ENCODE measurements at regions not wholly inside any gene's neighbourhood (a gene's known extent, or its start where the extent isn't known, plus 50 kb on each side); places are given as distances from the start of the nearest gene placed in this dataset.

DNA sequence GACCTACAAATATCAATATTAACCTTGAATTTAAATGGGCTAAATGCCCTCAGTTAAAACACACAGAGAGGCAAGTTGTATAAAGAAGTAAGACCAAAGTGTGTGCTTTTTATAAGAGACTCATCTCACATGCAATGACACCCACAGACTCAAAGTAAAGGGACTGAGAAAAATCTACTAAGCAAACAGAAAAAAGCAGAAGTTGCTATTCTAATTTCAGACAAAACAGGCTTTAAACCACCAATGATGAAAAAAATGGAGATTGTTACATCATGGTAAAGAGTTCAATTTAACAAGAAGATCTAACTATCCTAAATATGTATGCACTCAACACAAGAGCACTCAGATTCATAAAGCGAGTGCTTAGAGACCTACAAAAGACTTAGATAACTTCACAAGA, 741.9 kb upstream of the MARCKS start:
- no peak overlapping the region for H3K4me3 Mint-ChIP-seq
- no peaks in the 10 kb centered on the region for H3K4me1 Mint-ChIP-seq (ENCODE audit: low read depth)
- H3K36me3 Mint-ChIP-seq (ENCODE audit: low read depth) = no peaks in the 10 kb centered on the region
- H3K27me3 Mint-ChIP-seq (ENCODE audit: low read depth) = no peaks in the 10 kb centered on the region
- peaks cover 17% of the 10 kb centered on the region for H3K9me3 Mint-ChIP-seq
- H3K27ac Mint-ChIP-seq = no peak overlapping the region

DNA sequence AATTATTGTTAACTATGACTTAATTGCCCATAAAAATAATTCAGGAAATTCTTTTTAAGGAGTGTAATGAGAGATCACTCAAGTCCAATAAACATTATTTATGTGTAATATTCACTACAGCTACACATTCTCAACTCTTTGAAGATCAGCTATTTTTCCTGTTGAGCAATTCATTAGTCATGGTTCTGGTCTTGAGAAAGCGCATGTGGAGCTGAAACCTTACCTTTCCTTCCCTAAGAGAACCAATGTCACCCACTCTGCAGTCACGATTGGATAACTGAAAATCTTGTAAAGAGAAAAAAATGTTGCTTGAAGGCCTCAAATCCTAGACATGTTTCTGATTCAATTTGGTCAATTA, 736.9 kb upstream of the MARCKS start:
- Mint-ChIP-seq H3K9me3 (peaks cover 3% of the 10 kb centered on the region), H3K27me3 (ENCODE audit: low read depth) (no peaks in the 10 kb centered on the region), H3K36me3 (ENCODE audit: low read depth) (no peaks in the 10 kb centered on the region), H3K4me1 (ENCODE audit: low read depth) (no peaks in the 10 kb centered on the region), H3K4me3 (no peak overlapping the region), H3K27ac (no peak overlapping the region)

DNA sequence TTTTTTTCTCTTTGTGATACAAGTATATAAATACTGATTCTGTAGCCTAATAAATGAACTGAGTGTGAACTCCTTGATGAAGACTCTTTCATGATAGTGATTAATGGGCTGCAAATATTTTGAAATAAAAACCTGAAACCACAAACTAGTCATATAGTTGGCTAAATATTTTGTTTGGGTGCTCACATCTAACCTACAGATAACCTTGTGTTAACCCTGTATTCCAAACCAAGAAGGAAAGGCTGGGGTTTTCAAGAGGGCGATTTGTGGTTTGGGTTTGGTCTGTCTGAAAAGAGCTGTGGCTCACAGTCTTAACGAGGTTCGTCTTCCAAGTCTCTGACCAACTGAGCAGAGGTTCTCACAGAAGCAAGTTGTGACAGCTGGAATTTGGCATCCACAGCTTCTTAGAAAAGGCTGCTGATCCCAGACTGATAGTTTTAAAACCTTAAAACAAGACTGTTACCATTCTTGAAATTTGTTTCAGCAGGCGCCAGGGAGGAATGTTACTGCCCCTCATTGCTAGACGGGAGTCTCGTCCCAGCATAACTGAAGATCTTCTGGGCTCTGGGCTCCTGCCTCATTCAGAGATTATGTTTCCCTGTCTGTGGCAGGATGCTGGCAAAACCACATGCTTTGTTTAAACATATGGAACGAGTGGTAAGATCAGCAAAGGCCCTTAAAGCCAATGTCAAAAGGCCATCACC, 736.4 kb upstream of the MARCKS start:
- no peaks in the 10 kb centered on the region for H3K27me3 Mint-ChIP-seq (ENCODE audit: low read depth)
- no peak overlapping the region for H3K4me3 Mint-ChIP-seq
- H3K4me1 Mint-ChIP-seq (ENCODE audit: low read depth) = no peaks in the 10 kb centered on the region
- H3K27ac Mint-ChIP-seq = no peak overlapping the region
- H3K9me3 Mint-ChIP-seq = peaks cover 2% of the 10 kb centered on the region
- no peaks in the 10 kb centered on the region for H3K36me3 Mint-ChIP-seq (ENCODE audit: low read depth)

DNA sequence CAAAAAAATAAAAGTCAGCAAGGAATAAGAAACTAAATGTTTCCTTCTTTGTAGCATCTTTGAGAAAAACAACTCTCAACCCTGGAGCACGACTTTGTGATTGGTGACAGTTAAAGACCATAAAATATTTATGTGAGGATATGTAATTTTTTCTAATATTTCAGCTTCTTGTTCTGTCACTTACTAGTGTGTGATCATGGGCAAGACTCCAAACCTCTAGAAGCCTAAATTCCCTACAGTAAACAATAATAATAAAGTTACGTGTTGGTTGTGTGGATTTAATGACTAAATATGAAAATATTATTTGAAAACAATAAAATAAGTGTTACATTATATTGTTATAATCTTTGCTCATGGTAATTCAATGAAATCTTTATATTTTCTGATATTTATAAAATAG, 735.6 kb upstream of the MARCKS start:
- Mint-ChIP-seq H3K4me3 (no peak overlapping the region), H3K4me1 (ENCODE audit: low read depth) (no peaks in the 10 kb centered on the region), H3K27ac (no peak overlapping the region), H3K9me3 (no peaks in the 10 kb centered on the region), H3K27me3 (ENCODE audit: low read depth) (no peaks in the 10 kb centered on the region), H3K36me3 (ENCODE audit: low read depth) (no peaks in the 10 kb centered on the region)

DNA sequence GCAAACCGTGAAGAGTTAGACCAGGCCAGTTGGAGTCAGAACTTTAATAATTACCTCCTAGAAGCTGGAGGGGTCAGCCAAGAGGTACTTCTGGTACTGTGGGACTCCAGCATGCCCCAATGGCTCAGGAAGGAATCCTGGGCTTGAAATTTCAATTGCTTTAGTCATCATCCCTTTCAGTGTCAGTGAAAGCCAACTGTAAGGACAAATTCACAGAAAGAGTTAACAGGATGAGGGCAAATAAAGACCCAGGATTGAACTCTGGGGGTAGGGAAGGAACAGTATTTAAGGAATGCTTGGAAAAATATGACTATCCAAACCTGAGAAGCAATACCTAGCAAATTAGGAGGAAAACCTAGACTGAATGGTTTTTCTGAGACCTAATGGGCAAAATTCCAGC, 735.1 kb upstream of the MARCKS start:
- H3K4me3 Mint-ChIP-seq = no peak overlapping the region
- H3K36me3 Mint-ChIP-seq (ENCODE audit: low read depth) = no peaks in the 10 kb centered on the region
- H3K27me3 Mint-ChIP-seq (ENCODE audit: low read depth) = no peaks in the 10 kb centered on the region
- no peak overlapping the region for H3K27ac Mint-ChIP-seq
- H3K4me1 Mint-ChIP-seq (ENCODE audit: low read depth) = no peaks in the 10 kb centered on the region
- H3K9me3 Mint-ChIP-seq = no peaks in the 10 kb centered on the region

DNA sequence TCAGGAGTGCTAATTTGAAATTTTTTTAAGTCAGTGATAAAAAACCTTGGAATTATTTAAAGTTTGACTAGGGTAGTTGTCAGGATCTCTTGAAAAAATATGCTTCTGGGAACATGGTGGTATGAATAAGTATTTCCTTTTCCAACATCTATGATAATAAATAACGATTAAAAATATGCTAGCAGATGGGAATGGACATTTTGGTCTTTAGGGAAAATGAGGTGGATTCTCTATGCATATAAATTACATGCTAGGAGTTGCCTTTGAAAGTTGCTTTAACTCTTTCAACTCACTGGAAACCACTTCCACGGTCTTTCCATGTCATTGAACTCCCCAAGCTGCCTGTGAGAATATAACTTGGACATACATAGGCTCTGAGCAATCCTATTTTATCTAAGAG, 731.5 kb upstream of the MARCKS start:
- H3K27me3 Mint-ChIP-seq (ENCODE audit: low read depth) = no peaks in the 10 kb centered on the region
- H3K9me3 Mint-ChIP-seq = no peaks in the 10 kb centered on the region
- no peak overlapping the region for H3K4me3 Mint-ChIP-seq
- H3K36me3 Mint-ChIP-seq (ENCODE audit: low read depth) = no peaks in the 10 kb centered on the region
- H3K27ac Mint-ChIP-seq = no peak overlapping the region
- H3K4me1 Mint-ChIP-seq (ENCODE audit: low read depth) = no peaks in the 10 kb centered on the region

DNA sequence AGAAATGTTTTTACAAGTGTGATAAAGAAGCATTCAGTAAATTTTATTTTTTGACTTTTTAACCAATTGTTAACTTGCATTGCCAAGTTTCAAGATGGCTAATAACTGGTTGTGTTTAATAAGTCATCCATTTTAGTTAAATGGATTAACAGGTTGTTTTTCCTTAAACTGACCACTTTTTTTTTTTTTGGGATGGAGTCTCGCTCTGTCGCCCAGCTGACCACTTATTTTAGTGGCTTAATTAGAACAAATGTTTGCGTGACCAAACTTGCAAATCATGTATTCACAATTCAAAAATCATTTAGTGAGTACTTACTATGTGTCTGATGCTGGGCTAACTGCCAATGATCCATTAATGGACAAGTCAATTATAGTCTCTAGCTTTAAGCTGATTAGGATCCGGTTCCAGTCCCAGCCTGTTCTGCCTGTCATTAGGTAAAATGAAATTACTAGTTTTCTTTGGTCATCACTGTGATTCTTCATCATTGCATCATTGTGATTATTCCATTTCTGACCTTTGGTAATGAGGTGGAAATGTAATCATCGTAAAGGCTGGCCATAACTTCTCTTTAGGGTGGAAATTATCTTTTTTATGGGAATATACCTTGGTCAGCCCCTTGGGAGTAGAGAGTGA, 729.2 kb upstream of the MARCKS start:
- Mint-ChIP-seq H3K9me3 (no peaks in the 10 kb centered on the region), H3K36me3 (ENCODE audit: low read depth) (no peaks in the 10 kb centered on the region), H3K27me3 (ENCODE audit: low read depth) (no peaks in the 10 kb centered on the region), H3K27ac (no peak overlapping the region), H3K4me1 (ENCODE audit: low read depth) (no peaks in the 10 kb centered on the region), H3K4me3 (no peak overlapping the region)

DNA sequence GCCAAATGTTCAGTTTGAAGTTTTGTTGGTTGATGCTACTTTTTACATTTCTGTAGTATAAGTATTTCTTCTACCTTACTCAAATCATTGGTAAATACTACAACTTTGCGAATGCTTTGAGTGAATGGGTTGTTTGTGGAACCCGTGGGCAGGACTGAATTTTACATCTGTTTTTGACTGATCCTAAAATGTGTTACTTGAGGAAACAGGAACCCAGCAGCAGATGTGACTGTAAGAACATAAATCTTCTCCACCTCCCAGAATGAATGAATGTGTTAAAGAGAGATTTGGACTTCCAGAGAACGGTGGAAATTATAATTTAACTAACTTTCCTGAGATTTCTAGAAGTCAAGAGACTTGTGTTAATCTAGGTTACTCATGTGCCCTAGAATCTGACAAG, 728.5 kb upstream of the MARCKS start:
- Mint-ChIP-seq H3K36me3 (ENCODE audit: low read depth) (no peaks in the 10 kb centered on the region), H3K4me1 (ENCODE audit: low read depth) (no peaks in the 10 kb centered on the region), H3K27me3 (ENCODE audit: low read depth) (no peaks in the 10 kb centered on the region), H3K4me3 (no peak overlapping the region), H3K27ac (no peak overlapping the region), H3K9me3 (no peaks in the 10 kb centered on the region)

DNA sequence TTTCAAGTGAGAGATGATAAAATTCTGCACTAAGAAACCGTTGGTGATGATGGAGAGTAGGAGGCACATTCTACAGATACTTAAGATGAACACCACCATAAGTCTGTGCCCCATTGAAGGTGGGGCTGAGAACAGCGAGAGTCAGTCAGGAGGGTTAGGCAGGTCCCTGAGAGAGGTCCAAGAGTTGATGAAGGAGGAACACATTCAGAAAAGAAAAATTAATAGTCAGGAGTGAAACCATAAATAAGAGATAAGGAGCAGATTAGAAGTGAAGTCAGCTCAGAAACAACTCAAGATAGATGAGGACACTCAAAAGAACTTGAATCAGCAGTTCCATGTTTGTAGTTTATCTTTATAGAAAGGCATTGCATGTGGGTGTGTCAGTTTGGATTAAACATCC, 727.2 kb upstream of the MARCKS start:
- Mint-ChIP-seq H3K27me3 (ENCODE audit: low read depth) (no peaks in the 10 kb centered on the region), H3K4me1 (ENCODE audit: low read depth) (no peaks in the 10 kb centered on the region), H3K36me3 (ENCODE audit: low read depth) (no peaks in the 10 kb centered on the region), H3K4me3 (no peak overlapping the region), H3K9me3 (no peaks in the 10 kb centered on the region), H3K27ac (no peak overlapping the region)

DNA sequence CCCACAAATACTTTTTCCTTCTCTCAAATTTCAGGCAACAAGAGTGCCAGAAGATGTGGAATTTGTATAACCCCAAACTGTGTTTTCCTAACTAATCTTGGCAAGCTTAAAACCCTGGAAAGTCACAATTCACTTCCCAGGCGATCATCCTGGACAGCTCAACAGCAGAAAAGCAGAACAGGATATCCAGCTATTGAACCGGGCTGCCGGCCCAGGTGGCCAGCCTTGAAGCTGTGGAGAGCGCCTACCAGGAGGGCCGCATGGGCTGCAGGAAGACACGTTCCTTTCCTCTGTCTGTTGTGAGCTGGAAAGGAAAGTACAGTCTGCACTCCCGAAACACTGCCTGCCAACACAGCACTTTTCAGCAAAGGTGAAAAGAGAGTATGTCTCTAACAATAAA, 719.7 kb upstream of the MARCKS start:
- H3K36me3 Mint-ChIP-seq (ENCODE audit: low read depth) = no peaks in the 10 kb centered on the region
- no peak overlapping the region for H3K27ac Mint-ChIP-seq
- H3K4me1 Mint-ChIP-seq (ENCODE audit: low read depth) = no peaks in the 10 kb centered on the region
- no peak overlapping the region for H3K4me3 Mint-ChIP-seq
- no peaks in the 10 kb centered on the region for H3K27me3 Mint-ChIP-seq (ENCODE audit: low read depth)
- no peaks in the 10 kb centered on the region for H3K9me3 Mint-ChIP-seq

DNA sequence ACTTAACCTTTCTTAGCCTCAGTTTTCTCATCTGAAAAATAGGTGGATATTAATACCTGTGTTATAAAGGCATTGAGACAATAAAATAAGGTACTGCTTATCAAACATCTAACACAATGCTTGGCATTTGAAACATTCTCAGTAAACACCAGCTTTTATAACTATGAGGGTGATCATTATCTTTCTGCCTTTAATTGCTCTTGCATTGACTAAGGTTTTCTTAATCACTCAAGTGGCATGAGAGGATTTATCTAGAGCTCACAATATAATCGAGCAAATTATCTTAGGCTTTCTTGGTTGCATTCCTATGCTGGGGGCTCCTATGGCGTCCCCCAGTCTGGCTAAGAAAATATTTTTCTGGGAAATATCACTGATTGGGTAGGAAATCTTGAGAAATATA, 716.4 kb upstream of the MARCKS start:
- Mint-ChIP-seq H3K27me3 (ENCODE audit: low read depth) (no peaks in the 10 kb centered on the region), H3K36me3 (ENCODE audit: low read depth) (no peaks in the 10 kb centered on the region), H3K4me1 (ENCODE audit: low read depth) (no peaks in the 10 kb centered on the region), H3K27ac (no peak overlapping the region), H3K4me3 (no peak overlapping the region), H3K9me3 (no peaks in the 10 kb centered on the region)

DNA sequence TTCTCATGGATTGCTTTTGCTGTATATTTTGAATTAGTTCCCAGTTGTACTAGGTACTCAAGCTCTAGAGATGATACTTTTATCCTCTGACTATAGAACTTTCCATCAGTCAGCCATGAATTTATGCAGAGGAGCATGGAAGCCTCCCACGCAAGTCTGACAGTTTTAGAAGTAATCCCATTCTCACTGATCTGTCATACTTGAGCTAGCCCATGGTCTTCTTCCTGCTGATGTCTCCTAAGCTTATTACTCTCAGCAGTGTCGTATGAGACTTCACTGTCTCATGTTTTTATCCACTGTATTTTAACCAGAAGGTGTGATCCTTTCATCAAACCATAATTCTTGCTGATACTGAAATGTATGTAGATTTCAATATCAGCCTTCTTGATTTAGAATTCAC, 715.2 kb upstream of the MARCKS start:
- no peak overlapping the region for H3K4me3 Mint-ChIP-seq
- H3K9me3 Mint-ChIP-seq = no peaks in the 10 kb centered on the region
- H3K4me1 Mint-ChIP-seq (ENCODE audit: low read depth) = no peaks in the 10 kb centered on the region
- no peaks in the 10 kb centered on the region for H3K36me3 Mint-ChIP-seq (ENCODE audit: low read depth)
- H3K27ac Mint-ChIP-seq = no peak overlapping the region
- no peaks in the 10 kb centered on the region for H3K27me3 Mint-ChIP-seq (ENCODE audit: low read depth)

DNA sequence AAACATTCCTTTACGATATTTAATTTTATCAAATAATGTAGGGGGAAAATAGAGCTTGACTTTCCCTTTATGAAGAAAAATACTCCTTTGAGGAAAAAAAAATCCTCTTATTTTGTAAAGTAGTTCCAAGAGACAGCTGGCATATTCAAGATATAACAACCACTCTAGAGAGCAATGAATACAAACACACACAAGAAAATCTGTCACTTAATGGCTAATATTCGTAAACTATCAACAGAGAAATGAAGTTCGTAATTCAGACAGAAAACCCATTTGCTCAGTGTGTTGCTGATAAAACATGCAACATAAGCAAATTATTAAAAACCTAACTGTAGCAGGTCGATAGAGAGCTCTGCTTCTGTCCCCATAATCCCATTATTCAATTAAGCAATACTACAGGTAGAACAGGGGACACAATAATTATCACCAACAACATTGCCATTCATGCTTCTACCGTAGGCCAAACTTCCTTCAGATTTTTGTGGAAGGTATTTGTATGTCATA, 714.4 kb upstream of the MARCKS start:
- Mint-ChIP-seq H3K27ac (no peak overlapping the region), H3K4me3 (no peak overlapping the region), H3K9me3 (no peaks in the 10 kb centered on the region), H3K36me3 (ENCODE audit: low read depth) (no peaks in the 10 kb centered on the region), H3K27me3 (ENCODE audit: low read depth) (no peaks in the 10 kb centered on the region), H3K4me1 (ENCODE audit: low read depth) (no peaks in the 10 kb centered on the region)

DNA sequence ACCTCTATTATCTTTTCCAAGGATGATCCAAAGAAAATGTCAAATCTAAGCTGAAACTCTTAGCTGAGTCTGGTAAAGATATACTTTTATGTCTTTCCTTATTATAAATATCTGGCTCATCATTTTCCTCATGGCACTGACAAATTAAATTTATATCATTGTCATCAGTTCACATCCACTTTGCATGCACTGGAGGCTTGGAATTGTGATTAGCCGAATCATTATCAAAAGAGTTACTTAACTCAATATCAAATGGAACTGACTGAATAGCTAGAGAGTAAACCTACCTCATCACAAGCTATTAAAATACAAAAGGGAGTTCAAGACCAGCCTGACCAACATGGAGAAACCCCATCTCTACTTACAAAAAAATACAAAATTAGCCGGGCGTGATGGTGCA, 713.9 kb upstream of the MARCKS start:
- Mint-ChIP-seq H3K27me3 (ENCODE audit: low read depth) (no peaks in the 10 kb centered on the region), H3K4me1 (ENCODE audit: low read depth) (no peaks in the 10 kb centered on the region), H3K27ac (no peak overlapping the region), H3K4me3 (no peak overlapping the region), H3K36me3 (ENCODE audit: low read depth) (no peaks in the 10 kb centered on the region), H3K9me3 (no peaks in the 10 kb centered on the region)

DNA sequence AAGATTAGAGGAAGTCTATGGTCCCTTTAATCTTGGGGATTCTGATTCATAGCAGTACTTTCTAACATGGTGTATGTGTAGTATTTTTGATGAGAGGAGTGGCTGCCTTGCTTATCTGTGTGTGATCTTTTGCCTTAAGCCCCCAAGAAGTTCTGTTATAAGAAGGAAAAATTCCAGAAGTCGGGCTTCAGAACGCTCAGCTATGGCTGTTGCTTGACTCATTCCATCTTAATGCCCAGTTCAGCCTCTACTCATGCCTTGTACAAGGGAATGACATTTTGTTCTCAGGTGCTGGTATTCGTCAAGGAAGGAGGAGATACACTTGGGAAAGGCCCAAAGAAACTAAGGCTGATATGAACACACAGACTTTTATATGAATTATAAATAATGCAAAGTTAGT, 713.0 kb upstream of the MARCKS start:
- Mint-ChIP-seq H3K4me1 (ENCODE audit: low read depth) (no peaks in the 10 kb centered on the region), H3K27me3 (ENCODE audit: low read depth) (no peaks in the 10 kb centered on the region), H3K9me3 (no peaks in the 10 kb centered on the region), H3K4me3 (no peak overlapping the region), H3K36me3 (ENCODE audit: low read depth) (no peaks in the 10 kb centered on the region), H3K27ac (no peak overlapping the region)

Measured in T-helper 1 cell treated with Interleukin-12 subunit alpha and Interleukin-12 subunit beta and Interleukin-4 antibody, amounts not matched to agents 30 μg/mL and 1 μg/mL, for 36 hours (primary cell).